GM12873 (cell line): ENCODE measurements at regions not wholly inside any gene's neighbourhood (a gene's known extent, or its start where the extent isn't known, plus 50 kb on each side); places are given as distances from the start of the nearest gene placed in this dataset.

ENCODE experiments used
- CTCF ChIP-seq: IDR thresholded peaks from 2 replicates; pipeline ENCODE4 v1.5.1; 2012; ENCODE audit warnings: low read depth, mild to moderate bottlenecking, moderate library complexity, low read length, control low read depth; ENCODE audit not compliant: insufficient read depth; ENCODE audit errors: missing control alignments

- no peak for TF ChIP-seq CTCF
Observed at GRCh38 chr10:9608602-9609001, 1409.1 kb upstream of the CELF2 start.

- no peak for TF ChIP-seq CTCF
Observed at GRCh38 chr10:9613338-9614075, 1404.2 kb upstream of the CELF2 start.

- TF ChIP-seq CTCF = no peak
Observed at GRCh38 chr10:9615189-9615588, 1402.5 kb upstream of the CELF2 start.

GRCh38 chr10:9621216-9621615, 1396.5 kb upstream of the CELF2 start:
- no peak for TF ChIP-seq CTCF

- TF ChIP-seq CTCF = no peak
Observed at GRCh38 chr10:9625304-9625703, 1392.4 kb upstream of the CELF2 start.

GRCh38 chr10:9634466-9634865, 1383.2 kb upstream of the CELF2 start:
- no peak for TF ChIP-seq CTCF

- no peak for TF ChIP-seq CTCF
Observed at GRCh38 chr10:9635691-9636090, 1382.0 kb upstream of the CELF2 start.
